GM23338 (cell line): ENCODE measurements at regions not wholly inside any gene's neighbourhood (a gene's known extent, or its start where the extent isn't known, plus 50 kb on each side); places are given as distances from the start of the nearest gene placed in this dataset.
A peak's percentile ranks its signal among the peaks of the same experiment; 100 is the strongest.

Experiments
- ATAC-seq: fragments of 200-7000 bp; cut with Tn5 transposase; 3 replicates; pipeline ENCODE4 v1.9.1; 2020
- DNase-seq: peaks from one replicate; pipeline ENCODE4 v3.0.0-alpha.2; 2015; ENCODE audit warnings: low spot score
- H2AFZ ChIP-seq: fragments of 200-600 bp; sonication (generic); 2 replicates; pipeline ENCODE4 v1.8.0; 2016; ENCODE audit warnings: antibody characterized with exemption, mild to moderate bottlenecking, moderate library complexity
- H3F3A ChIP-seq: fragments of 200-600 bp; sonication (generic); replicated peaks from 2 replicates; pipeline ENCODE4 v1.8.0; 2017; ENCODE audit warnings: antibody characterized with exemption, mixed run types, low read depth
- H3K27ac ChIP-seq: fragments of 200-600 bp; sonication (generic); 2 replicates; pipeline ENCODE4 v1.6.1; 2016; ENCODE audit warnings: low read depth
- H3K27me3 ChIP-seq: fragments of 200-600 bp; sonication (generic); 2 replicates; pipeline ENCODE4 v1.8.0; 2016; ENCODE audit warnings: mild to moderate bottlenecking, mixed run types, moderate library complexity; ENCODE audit not compliant: insufficient read depth
- H3K36me3 ChIP-seq: fragments of 200-600 bp; sonication (generic); 2 replicates; pipeline ENCODE4 v1.8.0; 2016; ENCODE audit warnings: mild to moderate bottlenecking; ENCODE audit not compliant: insufficient read depth
- H3K4me1 ChIP-seq: fragments of 200-600 bp; sonication (generic); 2 replicates; pipeline ENCODE4 v1.8.0; 2016; ENCODE audit warnings: mild to moderate bottlenecking, moderate library complexity; ENCODE audit not compliant: insufficient read depth
- H3K4me2 ChIP-seq: fragments of 200-600 bp; sonication (generic); 2 replicates; pipeline ENCODE4 v1.7.1; 2017; ENCODE audit warnings: mixed run types
- H3K4me3 ChIP-seq: fragments of 200-600 bp; sonication (generic); 2 replicates; pipeline ENCODE4 v1.6.1; 2016; ENCODE audit warnings: mixed run types
- H3K79me2 ChIP-seq: fragments of 200-600 bp; sonication (generic); replicated peaks from 2 replicates; pipeline ENCODE4 v1.8.0; 2017; ENCODE audit warnings: mild to moderate bottlenecking; ENCODE audit not compliant: insufficient read depth
- H3K9me2 ChIP-seq: fragments of 200-600 bp; sonication (generic); 2 replicates; pipeline ENCODE4 v1.8.0; 2017; ENCODE audit not compliant: insufficient read depth
- H4K20me1 ChIP-seq: fragments of 200-600 bp; sonication (generic); replicated peaks from 2 replicates; pipeline ENCODE4 v1.8.0; 2017; ENCODE audit warnings: mild to moderate bottlenecking; ENCODE audit not compliant: insufficient read depth
- H3K27ac Mint-ChIP-seq: 2 replicates; pipeline ENCODE4 v1.8.0; 2020; ENCODE audit warnings: inconsistent platforms, mild to moderate bottlenecking, moderate library complexity, mixed read lengths
- H3K27me3 Mint-ChIP-seq: 3 replicates; pipeline ENCODE4 v1.8.0; 2022; ENCODE audit warnings: low read depth, mild to moderate bottlenecking, moderate library complexity, mixed read lengths, inconsistent platforms; ENCODE audit not compliant: insufficient read depth, poor library complexity
- H3K36me3 Mint-ChIP-seq: 3 replicates; pipeline ENCODE4 v1.8.0; 2021; ENCODE audit warnings: low read depth, mild to moderate bottlenecking, inconsistent platforms, moderate library complexity, mixed read lengths
- H3K4me1 Mint-ChIP-seq: 3 replicates; pipeline ENCODE4 v1.8.0; 2020; ENCODE audit warnings: mild to moderate bottlenecking, inconsistent platforms, mixed read lengths
- H3K4me3 Mint-ChIP-seq: 3 replicates; pipeline ENCODE4 v1.8.0; 2021; ENCODE audit warnings: moderate library complexity, mild to moderate bottlenecking, inconsistent platforms, mixed read lengths
- H3K9me3 Mint-ChIP-seq: 3 replicates; pipeline ENCODE4 v1.8.0; 2020; ENCODE audit warnings: moderate library complexity, mild to moderate bottlenecking, inconsistent platforms, mixed read lengths
- CREB1 ChIP-seq: fragments of 250-450 bp; sonication (Bioruptor Pico); IDR thresholded peaks from 2 replicates; pipeline ENCODE4 v1.5.0; 2020; ENCODE audit warnings: low read depth, mild to moderate bottlenecking, moderate library complexity
- CTCF ChIP-seq, 2 experiments: fragments of 200-600 bp in 1 of 2; sonication (generic) in 1 of 2; conservative IDR thresholded peaks; 2 replicates each; pipeline versions ENCODE4 v1.5.1 to v1.6.1; 2016 to 2017; ENCODE audit warnings: antibody characterized with exemption in 2 of 2, low read depth in 2 of 2, mild to moderate bottlenecking in 2 of 2, moderate library complexity in 1 of 2
- ETS1 ChIP-seq: IDR thresholded peaks from 2 replicates; pipeline ENCODE4 v1.6.1; 2016; ENCODE audit warnings: antibody characterized with exemption
- EZH2 ChIP-seq: fragments of 200-600 bp; sonication (generic); IDR thresholded peaks from one replicate; pipeline ENCODE4 v1.8.0; 2017; ENCODE audit warnings: antibody characterized with exemption, mild to moderate bottlenecking, low read depth; ENCODE audit not compliant: unreplicated experiment
- EZH2phosphoT487 ChIP-seq: fragments of 200-600 bp; sonication (generic); IDR thresholded peaks from one replicate; pipeline ENCODE4 v1.8.1; 2018; ENCODE audit warnings: antibody characterized with exemption; ENCODE audit not compliant: unreplicated experiment
- NANOG ChIP-seq: IDR thresholded peaks from 2 replicates; pipeline ENCODE4 v1.6.1; 2016; ENCODE audit warnings: antibody characterized with exemption, borderline replicate concordance
- REST ChIP-seq: IDR thresholded peaks from one replicate; pipeline ENCODE4 v1.6.1; 2018; ENCODE audit warnings: antibody characterized with exemption; ENCODE audit not compliant: unreplicated experiment
- STAT1 ChIP-seq: IDR thresholded peaks from one replicate; pipeline ENCODE4 v1.6.1; 2016; ENCODE audit warnings: antibody characterized with exemption; ENCODE audit not compliant: unreplicated experiment
- TF ChIP-seq, protein P1 (sequence below): fragments of 250-450 bp; sonication (Bioruptor Pico); IDR thresholded peaks from 2 replicates; pipeline ENCODE4 v1.5.0; 2020; ENCODE audit warnings: mild to moderate bottlenecking, moderate library complexity

GRCh38 chr10:76651154-76651553 lies 986.5 kb downstream of the KCNMA1 start:
- H3K4me2 ChIP-seq, result no peak overlapping the region
- ATAC-seq (no peak), DNase-seq (no peak)
- Mint-ChIP-seq H3K4me1 (peaks cover 8% of the 10 kb centered on the region), H3K9me3 (no peaks in the 10 kb centered on the region), H3K27me3 (peaks cover 4% of the 10 kb centered on the region), H3K4me3 (no peak overlapping the region), H3K36me3 (no peaks in the 10 kb centered on the region), H3K27ac (no peak overlapping the region)
- H3K79me2 ChIP-seq, result no peaks in the 10 kb centered on the region
- no peaks in the 10 kb centered on the region for H3K36me3 ChIP-seq
- TF ChIP-seq EZH2, result no peak
- H3K4me1 ChIP-seq, result no peaks in the 10 kb centered on the region
- peaks cover 21% of the 10 kb centered on the region for H3K9me2 ChIP-seq
- H3K27me3 ChIP-seq, result no peaks in the 10 kb centered on the region
- H3K27ac ChIP-seq, result no peak overlapping the region
- H2AFZ ChIP-seq, result no peak overlapping the region
- no peaks in the 10 kb centered on the region for H4K20me1 ChIP-seq
- H3K4me3 ChIP-seq, result no peak overlapping the region
- no peaks in the 10 kb centered on the region for H3F3A ChIP-seq

- Mint-ChIP-seq H3K4me1 (peaks cover 8% of the 10 kb centered on the region), H3K36me3 (no peaks in the 10 kb centered on the region), H3K27me3 (peaks cover 4% of the 10 kb centered on the region), H3K9me3 (no peaks in the 10 kb centered on the region), H3K27ac (no peak overlapping the region), H3K4me3 (no peak overlapping the region)
- Histone ChIP-seq H3K4me3 (no peak overlapping the region), H3K36me3 (no peaks in the 10 kb centered on the region), H3K4me1 (no peaks in the 10 kb centered on the region), H3K27ac (no peak overlapping the region), H3K79me2 (no peaks in the 10 kb centered on the region), H4K20me1 (no peaks in the 10 kb centered on the region), H3K27me3 (no peaks in the 10 kb centered on the region), H2AFZ (peak overlapping the region; percentile 52; the same call in 1 of the 2 replicates), H3K9me2 (peaks cover 25% of the 10 kb centered on the region), H3F3A (no peaks in the 10 kb centered on the region), H3K4me2 (no peak overlapping the region; the same call in 1 of the 2 replicates)
- no peak for ATAC-seq
- TF ChIP-seq, protein P1, sequence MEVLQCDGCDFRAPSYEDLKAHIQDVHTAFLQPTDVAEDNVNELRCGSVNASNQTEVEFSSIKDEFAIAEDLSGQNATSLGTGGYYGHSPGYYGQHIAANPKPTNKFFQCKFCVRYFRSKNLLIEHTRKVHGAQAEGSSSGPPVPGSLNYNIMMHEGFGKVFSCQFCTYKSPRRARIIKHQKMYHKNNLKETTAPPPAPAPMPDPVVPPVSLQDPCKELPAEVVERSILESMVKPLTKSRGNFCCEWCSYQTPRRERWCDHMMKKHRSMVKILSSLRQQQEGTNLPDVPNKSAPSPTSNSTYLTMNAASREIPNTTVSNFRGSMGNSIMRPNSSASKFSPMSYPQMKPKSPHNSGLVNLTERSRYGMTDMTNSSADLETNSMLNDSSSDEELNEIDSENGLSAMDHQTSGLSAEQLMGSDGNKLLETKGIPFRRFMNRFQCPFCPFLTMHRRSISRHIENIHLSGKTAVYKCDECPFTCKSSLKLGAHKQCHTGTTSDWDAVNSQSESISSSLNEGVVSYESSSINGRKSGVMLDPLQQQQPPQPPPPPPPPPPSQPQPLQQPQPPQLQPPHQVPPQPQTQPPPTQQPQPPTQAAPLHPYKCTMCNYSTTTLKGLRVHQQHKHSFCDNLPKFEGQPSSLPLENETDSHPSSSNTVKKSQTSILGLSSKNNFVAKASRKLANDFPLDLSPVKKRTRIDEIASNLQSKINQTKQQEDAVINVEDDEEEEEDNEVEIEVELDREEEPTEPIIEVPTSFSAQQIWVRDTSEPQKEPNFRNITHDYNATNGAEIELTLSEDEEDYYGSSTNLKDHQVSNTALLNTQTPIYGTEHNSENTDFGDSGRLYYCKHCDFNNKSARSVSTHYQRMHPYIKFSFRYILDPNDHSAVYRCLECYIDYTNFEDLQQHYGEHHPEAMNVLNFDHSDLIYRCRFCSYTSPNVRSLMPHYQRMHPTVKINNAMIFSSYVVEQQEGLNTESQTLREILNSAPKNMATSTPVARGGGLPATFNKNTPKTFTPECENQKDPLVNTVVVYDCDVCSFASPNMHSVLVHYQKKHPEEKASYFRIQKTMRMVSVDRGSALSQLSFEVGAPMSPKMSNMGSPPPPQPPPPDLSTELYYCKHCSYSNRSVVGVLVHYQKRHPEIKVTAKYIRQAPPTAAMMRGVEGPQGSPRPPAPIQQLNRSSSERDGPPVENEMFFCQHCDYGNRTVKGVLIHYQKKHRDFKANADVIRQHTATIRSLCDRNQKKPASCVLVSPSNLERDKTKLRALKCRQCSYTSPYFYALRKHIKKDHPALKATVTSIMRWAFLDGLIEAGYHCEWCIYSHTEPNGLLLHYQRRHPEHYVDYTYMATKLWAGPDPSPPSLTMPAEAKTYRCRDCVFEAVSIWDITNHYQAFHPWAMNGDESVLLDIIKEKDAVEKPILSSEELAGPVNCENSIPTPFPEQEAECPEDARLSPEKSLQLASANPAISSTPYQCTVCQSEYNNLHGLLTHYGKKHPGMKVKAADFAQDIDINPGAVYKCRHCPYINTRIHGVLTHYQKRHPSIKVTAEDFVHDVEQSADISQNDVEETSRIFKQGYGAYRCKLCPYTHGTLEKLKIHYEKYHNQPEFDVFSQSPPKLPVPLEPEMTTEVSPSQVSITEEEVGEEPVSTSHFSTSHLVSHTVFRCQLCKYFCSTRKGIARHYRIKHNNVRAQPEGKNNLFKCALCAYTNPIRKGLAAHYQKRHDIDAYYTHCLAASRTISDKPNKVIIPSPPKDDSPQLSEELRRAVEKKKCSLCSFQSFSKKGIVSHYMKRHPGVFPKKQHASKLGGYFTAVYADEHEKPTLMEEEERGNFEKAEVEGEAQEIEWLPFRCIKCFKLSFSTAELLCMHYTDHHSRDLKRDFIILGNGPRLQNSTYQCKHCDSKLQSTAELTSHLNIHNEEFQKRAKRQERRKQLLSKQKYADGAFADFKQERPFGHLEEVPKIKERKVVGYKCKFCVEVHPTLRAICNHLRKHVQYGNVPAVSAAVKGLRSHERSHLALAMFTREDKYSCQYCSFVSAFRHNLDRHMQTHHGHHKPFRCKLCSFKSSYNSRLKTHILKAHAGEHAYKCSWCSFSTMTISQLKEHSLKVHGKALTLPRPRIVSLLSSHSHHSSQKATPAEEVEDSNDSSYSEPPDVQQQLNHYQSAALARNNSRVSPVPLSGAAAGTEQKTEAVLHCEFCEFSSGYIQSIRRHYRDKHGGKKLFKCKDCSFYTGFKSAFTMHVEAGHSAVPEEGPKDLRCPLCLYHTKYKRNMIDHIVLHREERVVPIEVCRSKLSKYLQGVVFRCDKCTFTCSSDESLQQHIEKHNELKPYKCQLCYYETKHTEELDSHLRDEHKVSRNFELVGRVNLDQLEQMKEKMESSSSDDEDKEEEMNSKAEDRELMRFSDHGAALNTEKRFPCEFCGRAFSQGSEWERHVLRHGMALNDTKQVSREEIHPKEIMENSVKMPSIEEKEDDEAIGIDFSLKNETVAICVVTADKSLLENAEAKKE (CRISPR knock-in tag), result no peak
- TF ChIP-seq ETS1 (no peak), REST (no peak), EZH2phosphoT487 (no peak), NANOG (no peak), STAT1 (no peak), CTCF (conservative IDR thresholded peaks at IDR 0.05; ENCODE audit: low read depth in 2 of 2) (no peak), CREB1 (CRISPR knock-in tag) (no peak)
- DNase-seq, result no peak
Measured at GRCh38 chr10:76649723-76650127, 987.9 kb downstream of the KCNMA1 start.
